GM12878 (cell line): ENCODE measurements at regions not wholly inside any gene's neighbourhood (a gene's known extent, or its start where the extent isn't known, plus 50 kb on each side); places are given as distances from the start of the nearest gene placed in this dataset.

Source experiments
- ATAC-seq: fragments of 200-7000 bp; cut with Tn5 transposase; 3 replicates; pipeline ENCODE4 v1.9.1; 2020; ENCODE audit warnings: mild to moderate bottlenecking, moderate library complexity
- BruUV-seq: library from RNA; stranded (reverse); fragments of 400-500 nt; replicated peaks from 2 replicates; lab custom pipeline; 2021; lab: Mats Ljungman, UMichigan
- CTCF ChIA-PET: fragments of 300-600 bp; sonication (Branson Sonifier 250); formaldehyde crosslinking; extraction: SDS; loops from one replicate; lab custom pipeline; 2021; ENCODE audit warnings: inconsistent platforms; lab: Yijun Ruan, JAX
- POLR2A ChIA-PET: fragments of 350-600 bp; formaldehyde crosslinking; extraction: SDS; loops from one replicate; lab custom pipeline; 2021; ENCODE audit warnings: inconsistent platforms; lab: Charles Lee
- RAD21 ChIA-PET: fragments of 300-600 bp; sonication (Branson Sonifier 250); formaldehyde crosslinking; loops from one replicate; lab custom pipeline; 2023; ENCODE audit warnings: antibody characterized with exemption; ENCODE audit not compliant: unreplicated experiment; lab: Charles Lee
- SMC1A ChIA-PET: fragments of 300-600 bp; sonication (Branson Sonifier 250); formaldehyde crosslinking; loops from one replicate; lab custom pipeline; 2023; ENCODE audit not compliant: unreplicated experiment, uncharacterized antibody; lab: Charles Lee
- DNase-seq: peaks from one replicate; pipeline ENCODE4 v3.0.0-alpha.2; 2011; ENCODE audit warnings: low read depth, low spot score
- FAIRE-seq: peaks from 3 replicates; lab custom pipeline; 2011; peaks lifted over from hg19 to GRCh38; lab: Jason Lieb, UNC
- H2AFZ ChIP-seq: 2 replicates; pipeline ENCODE4 v1.6.0; 2011; ENCODE audit warnings: low read depth, low read length, control low read depth; ENCODE audit not compliant: control insufficient read depth
- H3K27ac ChIP-seq: 2 replicates; pipeline ENCODE4 v1.5.1; 2011; ENCODE audit warnings: control low read depth; ENCODE audit not compliant: control insufficient read depth, insufficient read depth
- H3K27me3 ChIP-seq, 2 experiments: replicated peaks in 1 of 2; 2 replicates each; pipeline versions ENCODE4 v1.6.0 to v1.6.1; 2011; ENCODE audit warnings: low read length in 1 of 2; ENCODE audit not compliant: control insufficient read depth in 2 of 2, insufficient read depth in 2 of 2
- H3K36me3 ChIP-seq, 2 experiments: 2 replicates each; pipeline ENCODE4 v1.5.1; 2011; ENCODE audit warnings: low read length in 1 of 2; ENCODE audit not compliant: control insufficient read depth in 2 of 2, insufficient read depth in 2 of 2
- H3K4me1 ChIP-seq: 2 replicates; pipeline ENCODE4 v1.6.1; 2011; ENCODE audit warnings: mild to moderate bottlenecking, low read length, moderate library complexity, mixed read lengths; ENCODE audit not compliant: control insufficient read depth, insufficient read depth
- H3K4me2 ChIP-seq: 2 replicates; pipeline ENCODE4 v1.6.0; 2011; ENCODE audit warnings: control low read depth; ENCODE audit not compliant: control insufficient read depth, insufficient read depth
- H3K4me3 ChIP-seq: fragments of 200-600 bp; sonication (generic); 2 replicates; pipeline ENCODE4 v1.5.1; 2016
- H3K79me2 ChIP-seq: 2 replicates; pipeline ENCODE4 v1.6.0; 2011; ENCODE audit warnings: low read length; ENCODE audit not compliant: control insufficient read depth, insufficient read depth
- H3K9ac ChIP-seq: 2 replicates; pipeline ENCODE4 v1.8.0; 2011; ENCODE audit warnings: low read length, control low read depth, mixed read lengths; ENCODE audit not compliant: control insufficient read depth, insufficient read depth
- H3K9me3 ChIP-seq: replicated peaks from 3 replicates; pipeline ENCODE4 v1.5.1; 2011; ENCODE audit warnings: mild to moderate bottlenecking, low read length; ENCODE audit not compliant: control insufficient read depth, insufficient read depth
- H4K20me1 ChIP-seq: 2 replicates; pipeline ENCODE4 v1.6.0; 2011; ENCODE audit not compliant: control insufficient read depth, insufficient read depth
- BACH1 ChIP-seq: fragments of 450-650 bp; IDR thresholded peaks from 2 replicates; pipeline ENCODE4 v1.6.1; 2017; ENCODE audit warnings: mild to moderate bottlenecking, borderline replicate concordance
- BCL11A ChIP-seq: IDR thresholded peaks from 2 replicates; pipeline ENCODE4 v1.6.1; 2011; ENCODE audit warnings: low read depth, low read length
- EED ChIP-seq: sonication (generic); IDR thresholded peaks from 2 replicates; pipeline ENCODE4 v1.6.1; 2016; ENCODE audit warnings: antibody characterized with exemption, low read depth
- HCFC1 ChIP-seq: fragments of 150-350 bp; IDR thresholded peaks from 2 replicates; pipeline ENCODE4 v1.6.1; 2014; ENCODE audit warnings: low read length
- IRF3 ChIP-seq: fragments of 450-650 bp; IDR thresholded peaks from 2 replicates; pipeline ENCODE4 v1.6.1; 2014; ENCODE audit warnings: mild to moderate bottlenecking
- MXI1 ChIP-seq: fragments of 150-350 bp; IDR thresholded peaks from 2 replicates; pipeline ENCODE4 v1.6.1; 2011; ENCODE audit warnings: low read depth, mild to moderate bottlenecking, inconsistent platforms, low read length, improper control_type of control experiment
- NR2F1 ChIP-seq: fragments of 450-650 bp; conservative IDR thresholded peaks from 2 replicates; pipeline ENCODE4 v1.6.1; 2017; ENCODE audit warnings: mild to moderate bottlenecking
- REST ChIP-seq: IDR thresholded peaks from 2 replicates; pipeline ENCODE4 v1.6.1; 2012; ENCODE audit warnings: mild to moderate bottlenecking, low read depth, low read length
- SMARCA5 ChIP-seq: fragments of 450-650 bp; IDR thresholded peaks from 2 replicates; pipeline ENCODE4 v1.6.1; 2017; ENCODE audit warnings: mild to moderate bottlenecking
- TARDBP ChIP-seq: IDR thresholded peaks from 2 replicates; pipeline ENCODE4 v1.6.1; 2016; ENCODE audit warnings: borderline replicate concordance
- TCF7 ChIP-seq: IDR thresholded peaks from 2 replicates; pipeline ENCODE4 v1.6.1; 2014; ENCODE audit warnings: antibody characterized with exemption, borderline replicate concordance
- ZBTB11 ChIP-seq: fragments of 450-650 bp; formaldehyde crosslinking; IDR thresholded peaks from 2 replicates; pipeline ENCODE4 v1.5.0; 2022; ENCODE audit warnings: mild to moderate bottlenecking, missing genetic modification characterization
- ZBTB4 ChIP-seq: fragments of 450-650 bp; formaldehyde crosslinking; IDR thresholded peaks from 2 replicates; pipeline ENCODE4 v1.4.0; 2022; ENCODE audit warnings: mild to moderate bottlenecking, moderate library complexity
- WGBS: methylation state at CpG from one replicate; pipeline ENCODE4 v1.1.6; 2016; ENCODE audit warnings: low lambda C conversion rate; ENCODE audit not compliant: insufficient replicate concordance, insufficient coverage; ENCODE audit errors: missing lambda C conversion rate; 5-methylcytosine and 5-hydroxymethylcytosine counted together
- in situ Hi-C: fragments of 300-500 bp; cut with MboI; formaldehyde crosslinking; loops from 9 replicates; pipeline ENCODE4 v1.14.3; 2018; ENCODE audit warnings: mixed read lengths
- intact Hi-C: fragments of 100-400 bp; cut with micrococcal nuclease; formaldehyde crosslinking; loops from one replicate; pipeline ENCODE4 v1.14.2; 2022; ENCODE audit not compliant: unreplicated experiment

GRCh38 chr12:89257340-89257739, 95.0 kb downstream of the DUSP6 start (continued):
- TF ChIP-seq ZBTB4, result no peak

- Histone ChIP-seq H3K4me2 (no peak overlapping the region), H2AFZ (no peak overlapping the region), H3K36me3 (no peaks in the 10 kb centered on the region), H3K79me2 (no peaks in the 10 kb centered on the region), H3K9ac (no peak overlapping the region), H3K4me3 (no peak overlapping the region), H3K27ac (no peak overlapping the region), H4K20me1 (no peaks in the 10 kb centered on the region), H3K9me3 (no peaks in the 10 kb centered on the region), H3K4me1 (no peaks in the 10 kb centered on the region), H3K27me3 (no peaks in the 10 kb centered on the region; a peak in 1 of 4 replicates)
- no peak for FAIRE-seq
- ChIA-PET POLR2A (no interaction called here), CTCF (interaction anchor here (1.1 kb wide), 1 partner anchor 49 kb away, joined by 5 read pairs; no protein-coding TSS in a partner anchor), RAD21 (no interaction called here), SMC1A (no interaction called here)
- intact Hi-C loops (no loop called here), in situ Hi-C loops (no loop called here)
- BruUV-seq, result no TSS peak
- 80% methylated on average over 1 of the region's 1 CpG for WGBS
- no peak for DNase-seq
- ATAC-seq, result no peak
- no peak for TF ChIP-seq ZBTB11 (CRISPR knock-in tag)
- no peak for TF ChIP-seq SMARCA5
- no peak for TF ChIP-seq HCFC1
- no peak for TF ChIP-seq TCF7
- no peak for TF ChIP-seq IRF3
- TF ChIP-seq MXI1, result no peak
- TF ChIP-seq BCL11A, result no peak
- no peak for TF ChIP-seq EED
- no peak for TF ChIP-seq TARDBP
- TF ChIP-seq REST, result no peak
- no peak for TF ChIP-seq BACH1
- TF ChIP-seq NR2F1, result no peak
Measured at GRCh38 chr12:89256060-89256459, 96.2 kb downstream of the DUSP6 start.
